Neural progenitor cell (in vitro differentiated cells): ENCODE measurements at regions not wholly inside any gene's neighbourhood (a gene's known extent, or its start where the extent isn't known, plus 50 kb on each side); places are given as distances from the start of the nearest gene placed in this dataset.

ENCODE experiments used
- DNase-seq: peaks from one replicate; pipeline ENCODE4 v3.0.0-alpha.2; 2016; ENCODE audit warnings: low spot score
- H2AFZ ChIP-seq: fragments of 200-600 bp; sonication (generic); replicated peaks from 2 replicates; pipeline ENCODE4 v1.6.1; 2016; ENCODE audit warnings: antibody characterized with exemption
- H3F3A ChIP-seq: fragments of 200-600 bp; sonication (generic); 2 replicates; pipeline ENCODE4 v1.6.1; 2016; ENCODE audit warnings: antibody characterized with exemption, low read depth
- H3K27ac ChIP-seq: fragments of 200-600 bp; sonication (generic); 2 replicates; pipeline ENCODE4 v1.5.1; 2016; ENCODE audit warnings: mild to moderate bottlenecking
- H3K27me3 ChIP-seq: fragments of 200-600 bp; sonication (generic); 2 replicates; pipeline ENCODE4 v1.6.1; 2016; ENCODE audit warnings: mild to moderate bottlenecking, moderate library complexity
- H3K36me3 ChIP-seq: fragments of 200-600 bp; sonication (generic); 2 replicates; pipeline ENCODE4 v1.5.1; 2016
- H3K4me1 ChIP-seq: fragments of 200-600 bp; sonication (generic); 2 replicates; pipeline ENCODE4 v1.6.1; 2016; ENCODE audit warnings: mixed run types
- H3K4me2 ChIP-seq: fragments of 200-600 bp; sonication (generic); 2 replicates; pipeline ENCODE4 v1.6.1; 2016
- H3K4me3 ChIP-seq: fragments of 200-600 bp; sonication (generic); 2 replicates; pipeline ENCODE4 v1.5.1; 2016
- H3K79me2 ChIP-seq: fragments of 200-600 bp; sonication (generic); 2 replicates; pipeline ENCODE4 v1.6.1; 2016; ENCODE audit warnings: low read depth
- H3K9ac ChIP-seq: fragments of 200-600 bp; sonication (generic); 2 replicates; pipeline ENCODE4 v1.6.1; 2016
- H3K9me3 ChIP-seq: fragments of 200-600 bp; sonication (generic); 2 replicates; pipeline ENCODE4 v1.5.1; 2016; ENCODE audit warnings: low read depth
- H4K20me1 ChIP-seq: fragments of 200-600 bp; sonication (generic); 2 replicates; pipeline ENCODE4 v1.6.1; 2016; ENCODE audit warnings: low read depth
- H3K27ac Mint-ChIP-seq: 3 replicates; pipeline ENCODE4 v1.8.0; 2021; ENCODE audit warnings: mixed read lengths
- H3K27me3 Mint-ChIP-seq: 2 replicates; pipeline ENCODE4 v1.8.0; 2022; ENCODE audit warnings: low read depth, mild to moderate bottlenecking, inconsistent platforms, moderate library complexity, mixed read lengths; ENCODE audit not compliant: insufficient read depth
- H3K36me3 Mint-ChIP-seq: 3 replicates; pipeline ENCODE4 v1.8.0; 2021; ENCODE audit warnings: mixed read lengths
- H3K4me1 Mint-ChIP-seq: 3 replicates; pipeline ENCODE4 v1.8.0; 2021; ENCODE audit warnings: mixed read lengths
- H3K4me3 Mint-ChIP-seq: 3 replicates; pipeline ENCODE4 v1.8.0; 2021; ENCODE audit warnings: mild to moderate bottlenecking, moderate library complexity, mixed read lengths
- H3K9me3 Mint-ChIP-seq: 3 replicates; pipeline ENCODE4 v1.8.0; 2020; ENCODE audit warnings: mixed read lengths
- CTCF ChIP-seq: fragments of 200-600 bp; sonication (generic); IDR thresholded peaks from 2 replicates; pipeline ENCODE4 v1.5.1; 2017; ENCODE audit warnings: antibody characterized with exemption, mild to moderate bottlenecking
- EZH2 ChIP-seq: fragments of 200-600 bp; sonication (generic); IDR thresholded peaks from 2 replicates; pipeline ENCODE4 v1.6.1; 2017; ENCODE audit warnings: antibody characterized with exemption, mild to moderate bottlenecking, moderate library complexity
- EZH2phosphoT487 ChIP-seq: fragments of 200-600 bp; sonication (generic); IDR thresholded peaks from 2 replicates; pipeline ENCODE4 v1.6.1; 2017; ENCODE audit warnings: antibody characterized with exemption

- no peaks in the 10 kb centered on the region for H3K9me3 ChIP-seq
- Mint-ChIP-seq H3K27ac (no peak overlapping the region), H3K4me1 (no peaks in the 10 kb centered on the region), H3K36me3 (no peaks in the 10 kb centered on the region), H3K27me3 (no peaks in the 10 kb centered on the region), H3K9me3 (peaks cover 2% of the 10 kb centered on the region), H3K4me3 (no peak overlapping the region)
- no peak overlapping the region for H2AFZ ChIP-seq
- no peaks in the 10 kb centered on the region for H3K36me3 ChIP-seq
- H3K9ac ChIP-seq, result no peak overlapping the region
- no peaks in the 10 kb centered on the region for H3K27me3 ChIP-seq
- no peaks in the 10 kb centered on the region for H3K79me2 ChIP-seq
- TF ChIP-seq EZH2, result no peak
- no peak for TF ChIP-seq EZH2phosphoT487
- TF ChIP-seq CTCF, result no peak
- no peak overlapping the region for H3K27ac ChIP-seq
- H3K4me3 ChIP-seq, result no peak overlapping the region
- no peaks in the 10 kb centered on the region for H3K4me1 ChIP-seq
- no peaks in the 10 kb centered on the region for H3F3A ChIP-seq
- H4K20me1 ChIP-seq, result no peaks in the 10 kb centered on the region
- H3K4me2 ChIP-seq, result no peak overlapping the region
- no peak for DNase-seq
These were observed 170.9 kb upstream of the BMP4 start for GRCh38 chr14:54127526-54127925.

GRCh38 chr14:54129850-54130640 lies 173.4 kb upstream of the BMP4 start:
- H3K36me3 ChIP-seq, result no peaks in the 10 kb centered on the region
- H3K27ac ChIP-seq, result no peak overlapping the region
- DNase-seq, result no peak
- Mint-ChIP-seq H3K4me3 (no peak overlapping the region), H3K9me3 (no peaks in the 10 kb centered on the region), H3K4me1 (no peaks in the 10 kb centered on the region), H3K36me3 (no peaks in the 10 kb centered on the region), H3K27ac (no peak overlapping the region), H3K27me3 (no peaks in the 10 kb centered on the region)
- no peak for TF ChIP-seq EZH2
- TF ChIP-seq EZH2phosphoT487, result no peak
- TF ChIP-seq CTCF, result no peak
- H3K79me2 ChIP-seq, result no peaks in the 10 kb centered on the region
- H3F3A ChIP-seq, result no peaks in the 10 kb centered on the region
- H2AFZ ChIP-seq, result no peak overlapping the region
- no peak overlapping the region for H3K9ac ChIP-seq
- H3K4me3 ChIP-seq, result no peak overlapping the region
- H3K27me3 ChIP-seq, result no peaks in the 10 kb centered on the region
- H3K4me1 ChIP-seq, result no peaks in the 10 kb centered on the region
- H3K9me3 ChIP-seq, result no peaks in the 10 kb centered on the region
- H3K4me2 ChIP-seq, result no peak overlapping the region
- no peaks in the 10 kb centered on the region for H4K20me1 ChIP-seq

GRCh38 chr14:54132496-54132895 lies 175.9 kb upstream of the BMP4 start:
- Histone ChIP-seq H3K4me1 (no peaks in the 10 kb centered on the region), H4K20me1 (no peaks in the 10 kb centered on the region), H3K27me3 (no peaks in the 10 kb centered on the region), H3K9ac (no peak overlapping the region), H3F3A (no peaks in the 10 kb centered on the region), H3K36me3 (no peaks in the 10 kb centered on the region), H3K4me2 (no peak overlapping the region), H2AFZ (no peak overlapping the region), H3K27ac (no peak overlapping the region), H3K79me2 (no peaks in the 10 kb centered on the region), H3K9me3 (no peaks in the 10 kb centered on the region), H3K4me3 (no peak overlapping the region)
- Mint-ChIP-seq H3K4me3 (no peak overlapping the region), H3K27ac (no peak overlapping the region), H3K4me1 (no peaks in the 10 kb centered on the region), H3K9me3 (no peaks in the 10 kb centered on the region), H3K36me3 (no peaks in the 10 kb centered on the region), H3K27me3 (peaks cover 4% of the 10 kb centered on the region)
- no peak for TF ChIP-seq EZH2phosphoT487
- TF ChIP-seq CTCF, result no peak
- no peak for TF ChIP-seq EZH2
- no peak for DNase-seq
